ENCODE measurements at regions not wholly inside any gene's neighbourhood (a gene's known extent, or its start where the extent isn't known, plus 50 kb on each side); places are given as distances from the start of the nearest gene placed in this dataset.

DNA sequence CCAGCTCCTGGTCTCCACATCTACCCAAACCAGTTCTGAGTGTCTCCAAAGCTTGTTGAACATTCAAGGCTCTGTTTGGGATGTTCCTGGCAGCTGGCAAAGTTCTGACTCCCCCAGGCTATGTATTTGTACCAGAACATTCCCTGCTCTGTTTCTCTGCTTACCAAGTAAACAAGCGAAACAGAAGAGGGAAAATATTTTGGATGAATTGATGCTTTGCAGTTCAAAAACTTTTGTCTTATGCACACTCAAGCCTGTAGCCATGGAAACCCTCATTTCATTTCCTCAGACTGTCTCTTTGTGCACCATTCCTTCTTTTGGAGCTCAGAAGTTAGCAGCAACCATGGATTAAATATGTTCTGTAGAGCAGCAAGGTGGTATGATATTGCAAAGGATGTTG is 145.8 kb downstream of the ACTL7B start:
- in situ Hi-C loops (cut with MboI; ENCODE audit: low sequenced_read_pairs, unreplicated experiment): no loop called here
- DNase-seq (ENCODE audit: low spot score): no peak

DNA sequence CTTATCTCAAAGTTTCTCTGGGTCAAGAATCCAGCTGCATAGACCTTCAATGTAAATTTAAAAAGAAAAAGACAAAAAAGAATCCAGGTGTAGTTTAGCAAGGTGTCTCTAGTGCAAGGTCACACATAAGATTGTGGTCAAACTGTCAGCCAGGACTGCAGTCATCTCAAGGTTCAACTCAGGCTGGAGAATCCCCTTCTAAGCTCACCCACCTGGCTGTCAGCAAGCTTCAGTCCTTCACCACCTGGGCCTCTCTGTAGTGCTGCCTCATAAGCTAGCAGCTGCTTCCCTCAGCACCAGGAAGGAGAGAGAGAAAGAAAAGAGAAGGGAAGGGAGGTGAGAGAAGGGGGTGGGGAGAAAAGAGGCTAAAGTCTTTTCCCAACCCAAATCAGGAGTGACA is 146.7 kb downstream of the ACTL7B start:
- no peak for DNase-seq (ENCODE audit: low spot score)
- TF ChIP-seq, protein P1, sequence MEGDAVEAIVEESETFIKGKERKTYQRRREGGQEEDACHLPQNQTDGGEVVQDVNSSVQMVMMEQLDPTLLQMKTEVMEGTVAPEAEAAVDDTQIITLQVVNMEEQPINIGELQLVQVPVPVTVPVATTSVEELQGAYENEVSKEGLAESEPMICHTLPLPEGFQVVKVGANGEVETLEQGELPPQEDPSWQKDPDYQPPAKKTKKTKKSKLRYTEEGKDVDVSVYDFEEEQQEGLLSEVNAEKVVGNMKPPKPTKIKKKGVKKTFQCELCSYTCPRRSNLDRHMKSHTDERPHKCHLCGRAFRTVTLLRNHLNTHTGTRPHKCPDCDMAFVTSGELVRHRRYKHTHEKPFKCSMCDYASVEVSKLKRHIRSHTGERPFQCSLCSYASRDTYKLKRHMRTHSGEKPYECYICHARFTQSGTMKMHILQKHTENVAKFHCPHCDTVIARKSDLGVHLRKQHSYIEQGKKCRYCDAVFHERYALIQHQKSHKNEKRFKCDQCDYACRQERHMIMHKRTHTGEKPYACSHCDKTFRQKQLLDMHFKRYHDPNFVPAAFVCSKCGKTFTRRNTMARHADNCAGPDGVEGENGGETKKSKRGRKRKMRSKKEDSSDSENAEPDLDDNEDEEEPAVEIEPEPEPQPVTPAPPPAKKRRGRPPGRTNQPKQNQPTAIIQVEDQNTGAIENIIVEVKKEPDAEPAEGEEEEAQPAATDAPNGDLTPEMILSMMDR (IDR thresholded peaks at IDR 0.05; ENCODE audit: borderline replicate concordance, control extremely low read depth, extremely low read depth, insufficient read depth, missing control alignments): no peak
- in situ Hi-C loops (cut with MboI; ENCODE audit: low sequenced_read_pairs, unreplicated experiment): no loop called here

More for the DNA sequence above, 145.8 kb downstream of the ACTL7B start:
- TF ChIP-seq, protein P1 (IDR thresholded peaks at IDR 0.05; ENCODE audit: borderline replicate concordance, control extremely low read depth, extremely low read depth, insufficient read depth, missing control alignments): no peak

DNA sequence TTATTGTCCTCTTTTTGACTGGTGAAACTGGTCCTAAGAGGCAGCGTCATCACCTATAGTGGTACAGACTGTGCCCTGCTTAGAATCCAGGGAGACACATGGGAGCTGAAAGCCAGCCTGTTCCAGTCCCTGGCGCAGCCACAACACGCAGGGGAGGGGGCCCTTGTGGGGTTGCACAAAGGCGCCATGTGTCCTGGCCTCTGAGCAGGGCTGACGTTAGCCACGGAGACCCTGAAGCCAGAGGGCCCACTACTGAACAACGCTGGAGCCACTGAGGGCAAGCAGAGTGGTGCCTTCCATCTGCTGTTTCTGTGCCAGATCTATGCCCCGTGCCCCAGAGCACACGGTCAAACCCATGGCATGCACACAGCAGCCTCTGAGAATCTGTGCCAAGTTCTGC is 147.3 kb downstream of the ACTL7B start:
- no peak for DNase-seq (ENCODE audit: low spot score)
- in situ Hi-C loops (cut with MboI; ENCODE audit: low sequenced_read_pairs, unreplicated experiment): no loop called here
- TF ChIP-seq, protein P1 (IDR thresholded peaks at IDR 0.05; ENCODE audit: borderline replicate concordance, control extremely low read depth, extremely low read depth, insufficient read depth, missing control alignments): no peak

GRCh38 chr9:108707120-108707519 is 148.7 kb downstream of the ACTL7B start:
- in situ Hi-C loops (cut with MboI; ENCODE audit: low sequenced_read_pairs, unreplicated experiment): no loop called here
- TF ChIP-seq, protein P1 (IDR thresholded peaks at IDR 0.05; ENCODE audit: borderline replicate concordance, control extremely low read depth, extremely low read depth, insufficient read depth, missing control alignments): no peak
- DNase-seq (ENCODE audit: low spot score): no peak

- no peak for DNase-seq (ENCODE audit: low spot score)
- in situ Hi-C loops (cut with MboI; ENCODE audit: low sequenced_read_pairs, unreplicated experiment): no loop called here
- TF ChIP-seq, protein P1 (IDR thresholded peaks at IDR 0.05; ENCODE audit: borderline replicate concordance, control extremely low read depth, extremely low read depth, insufficient read depth, missing control alignments): no peak
These were observed 151.5 kb downstream of the ACTL7B start for GRCh38 chr9:108704156-108704852.

- in situ Hi-C loops (cut with MboI; ENCODE audit: low sequenced_read_pairs, unreplicated experiment): no loop called here
- no peak for DNase-seq (ENCODE audit: low spot score)
- TF ChIP-seq, protein P1 (IDR thresholded peaks at IDR 0.05; ENCODE audit: borderline replicate concordance, control extremely low read depth, extremely low read depth, insufficient read depth, missing control alignments): no peak
These were observed 152.4 kb downstream of the ACTL7B start for GRCh38 chr9:108703429-108703828.
